ENCODE measurements at regions not wholly inside any gene's neighbourhood (a gene's known extent, or its start where the extent isn't known, plus 50 kb on each side); places are given as distances from the start of the nearest gene placed in this dataset.
A peak's percentile ranks its signal among the peaks of the same experiment; 100 is the strongest.

DNA sequence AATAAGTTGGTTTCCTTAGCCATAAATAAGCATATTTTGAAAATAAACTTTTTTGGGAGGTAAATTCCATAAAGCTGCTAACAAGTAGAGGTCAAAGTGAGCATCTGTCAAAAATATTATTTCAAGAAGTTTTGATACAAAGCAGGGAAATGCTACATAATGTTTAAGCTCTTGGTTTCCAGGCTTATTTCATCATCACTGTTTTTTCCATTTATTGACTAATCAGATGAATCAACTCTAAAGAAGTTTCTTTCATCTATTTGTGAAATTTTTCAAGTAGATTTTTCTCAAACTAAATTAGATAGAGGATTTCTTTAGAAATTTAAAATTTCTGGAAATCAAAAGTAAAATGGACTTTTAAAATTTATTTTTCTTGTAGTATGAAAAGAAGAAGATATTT lies 89.5 kb upstream of the TBX18 start:
- H2AK5ac ChIP-seq (ENCODE audit: low read length, severe bottlenecking): no peak overlapping the region
- H2BK5ac ChIP-seq (ENCODE audit: low read depth, low read length, poor library complexity, severe bottlenecking): no peak overlapping the region
- no peak overlapping the region for H2BK12ac ChIP-seq (ENCODE audit: low read length in 2 of 2)
- no peak overlapping the region for H3K18ac ChIP-seq (ENCODE audit: low read depth in 1 of 2, low read length in 2 of 2)
- no peak overlapping the region for H2BK15ac ChIP-seq (ENCODE audit: low read depth, poor library complexity, severe bottlenecking)
- H3K14ac ChIP-seq (ENCODE audit: low read length in 2 of 2): no peak overlapping the region
- H3K4me2 ChIP-seq (ENCODE audit: low read length, poor library complexity, severe bottlenecking): no peak overlapping the region
- H3K9me3 ChIP-seq (ENCODE audit: control insufficient read depth, low read length): no peaks in the 10 kb centered on the region
- no peaks in the 10 kb centered on the region for H3K79me1 ChIP-seq (replicated peaks; ENCODE audit: low read length, poor library complexity, severe bottlenecking)
- no peak overlapping the region for H3K9ac ChIP-seq (ENCODE audit: low read length)
- H2BK120ac ChIP-seq (ENCODE audit: low read depth, low read length): no peak overlapping the region
- peaks cover 0 to 6% of the 10 kb centered on the region in 2 experiments for H3K27me3 ChIP-seq (ENCODE audit: control insufficient read depth in 1 of 2, insufficient read depth in 1 of 2, low read length in 2 of 2)
- H3K36me3 ChIP-seq (ENCODE audit: control insufficient read depth in 1 of 2, insufficient read depth in 2 of 2, low read depth in 1 of 2, low read length in 2 of 2): no peaks in the 10 kb centered on the region
- H3K4ac ChIP-seq (ENCODE audit: low read depth in 1 of 2, low read length in 2 of 2): no peak overlapping the region
- no peak overlapping the region for H2AFZ ChIP-seq (ENCODE audit: low read depth, low read length)
- no peak overlapping the region for H4K91ac ChIP-seq (ENCODE audit: low read length)
- no peak overlapping the region for H4K8ac ChIP-seq (ENCODE audit: low read length)
- no peaks in the 10 kb centered on the region for H3K4me1 ChIP-seq (ENCODE audit: control insufficient read depth, insufficient read depth, low read depth, low read length)
- no peak for DNase-seq
- no peak overlapping the region for H3K4me3 ChIP-seq (ENCODE audit: insufficient read depth in 1 of 2, low read depth in 1 of 2, low read length in 2 of 2)
- no peak overlapping the region for H3K23ac ChIP-seq (ENCODE audit: low read length in 2 of 2)
- no peak overlapping the region for H3K27ac ChIP-seq (ENCODE audit: low read length, poor library complexity, severe bottlenecking)

DNA sequence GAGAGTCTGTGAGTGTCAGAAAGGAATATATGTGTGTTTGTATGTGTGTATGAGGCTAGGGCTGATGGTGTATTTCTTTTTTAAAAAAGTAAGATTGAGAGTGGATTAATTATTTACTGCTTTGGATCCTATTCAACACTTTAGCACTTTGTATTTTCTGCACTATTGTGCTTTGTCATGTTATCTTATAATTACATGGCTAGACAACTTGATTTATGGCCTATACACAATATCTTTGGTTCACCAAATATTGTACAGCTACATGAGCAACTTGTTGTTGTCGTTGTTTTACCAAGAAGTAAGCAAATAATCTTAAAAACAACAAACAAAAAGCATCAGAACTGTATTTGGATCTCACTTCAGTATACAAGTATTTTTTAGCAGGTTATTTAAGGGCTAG lies 84.6 kb upstream of the TBX18 start:
- H3K36me3 ChIP-seq (ENCODE audit: control insufficient read depth in 1 of 2, insufficient read depth in 2 of 2, low read depth in 1 of 2, low read length in 2 of 2): no peaks in the 10 kb centered on the region
- H3K27ac ChIP-seq (ENCODE audit: low read length, poor library complexity, severe bottlenecking): no peak overlapping the region
- H3K18ac ChIP-seq (ENCODE audit: low read depth in 1 of 2, low read length in 2 of 2): no peak overlapping the region
- no CpG with 5 or more reads among the region's 1 CpG for WGBS
- H3K23ac ChIP-seq (ENCODE audit: low read length in 2 of 2): no peak overlapping the region
- no peak overlapping the region for H3K9ac ChIP-seq (ENCODE audit: low read length)
- H3K4ac ChIP-seq (ENCODE audit: low read depth in 1 of 2, low read length in 2 of 2): no peak overlapping the region
- no peak overlapping the region for H3K4me3 ChIP-seq (ENCODE audit: insufficient read depth in 1 of 2, low read depth in 1 of 2, low read length in 2 of 2)
- no peaks in the 10 kb centered on the region for H3K79me1 ChIP-seq (replicated peaks; ENCODE audit: low read length, poor library complexity, severe bottlenecking)
- no peak overlapping the region for H3K14ac ChIP-seq (ENCODE audit: low read length in 2 of 2)
- no peak overlapping the region for H2BK12ac ChIP-seq (ENCODE audit: low read length in 2 of 2)
- H3K4me2 ChIP-seq (ENCODE audit: low read length, poor library complexity, severe bottlenecking): no peak overlapping the region
- H3K27me3 ChIP-seq (ENCODE audit: control insufficient read depth in 1 of 2, insufficient read depth in 1 of 2, low read length in 2 of 2): no peaks in the 10 kb centered on the region
- H3K9me3 ChIP-seq (ENCODE audit: control insufficient read depth, low read length): no peaks in the 10 kb centered on the region
- no peak overlapping the region for H4K8ac ChIP-seq (ENCODE audit: low read length)
- DNase-seq: no peak
- H2BK120ac ChIP-seq (ENCODE audit: low read depth, low read length): no peak overlapping the region
- H2AFZ ChIP-seq (ENCODE audit: low read depth, low read length): no peak overlapping the region
- no peak overlapping the region for H2BK5ac ChIP-seq (ENCODE audit: low read depth, low read length, poor library complexity, severe bottlenecking)
- no peaks in the 10 kb centered on the region for H3K4me1 ChIP-seq (ENCODE audit: control insufficient read depth, insufficient read depth, low read depth, low read length)
- H4K91ac ChIP-seq (ENCODE audit: low read length): no peak overlapping the region
- no peak overlapping the region for H2BK15ac ChIP-seq (ENCODE audit: low read depth, poor library complexity, severe bottlenecking)
- H2AK5ac ChIP-seq (ENCODE audit: low read length, severe bottlenecking): no peak overlapping the region

DNA sequence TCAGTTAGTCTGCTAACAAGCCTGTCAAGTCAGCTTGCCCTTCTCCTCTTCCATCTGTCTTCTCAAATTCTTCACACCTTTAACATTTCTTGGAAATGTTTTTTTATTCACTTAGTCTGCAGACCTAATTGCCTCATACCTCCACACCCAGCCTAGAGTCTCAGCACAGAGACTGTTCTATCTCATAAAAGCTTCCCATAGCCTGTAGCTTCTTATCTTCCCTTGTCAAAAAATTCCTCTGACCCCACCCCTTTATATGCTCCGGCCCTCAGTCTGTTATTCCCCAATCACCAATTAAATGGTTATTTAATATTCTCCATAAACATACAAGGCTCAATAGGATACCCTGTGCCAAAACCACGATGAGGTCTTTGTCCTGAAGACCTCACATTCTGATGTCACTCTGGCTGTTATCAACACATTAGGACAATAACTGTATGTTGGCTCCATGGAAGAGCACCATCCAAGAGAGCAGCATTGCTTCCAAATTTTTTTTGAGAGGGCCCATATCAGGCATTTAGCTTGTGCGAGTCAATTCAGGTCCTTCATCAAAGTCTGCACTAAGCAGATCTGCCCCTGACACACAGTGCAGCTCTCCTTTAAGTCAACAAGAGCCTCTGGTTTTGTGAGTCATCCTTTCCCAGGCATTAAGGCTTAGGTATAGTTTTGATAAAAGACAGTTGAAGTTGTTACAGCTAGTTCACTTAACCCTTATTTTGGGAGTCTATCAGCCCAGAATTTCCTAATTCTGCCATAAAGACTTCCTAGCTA lies 83.2 kb upstream of the TBX18 start:
- Histone ChIP-seq H3K27ac (ENCODE audit: low read length, poor library complexity, severe bottlenecking) (no peak overlapping the region), H3K18ac (ENCODE audit: low read depth in 1 of 2, low read length in 2 of 2) (no peak overlapping the region), H3K4me3 (ENCODE audit: insufficient read depth in 1 of 2, low read depth in 1 of 2, low read length in 2 of 2) (no peak overlapping the region), H4K91ac (ENCODE audit: low read length) (no peak overlapping the region), H3K9ac (ENCODE audit: low read length) (no peak overlapping the region), H2BK15ac (ENCODE audit: low read depth, poor library complexity, severe bottlenecking) (no peak overlapping the region), H2BK120ac (ENCODE audit: low read depth, low read length) (no peak overlapping the region), H3K4me2 (ENCODE audit: low read length, poor library complexity, severe bottlenecking) (no peak overlapping the region), H3K9me3 (ENCODE audit: control insufficient read depth, low read length) (no peaks in the 10 kb centered on the region), H2AK5ac (ENCODE audit: low read length, severe bottlenecking) (no peak overlapping the region), H2AFZ (ENCODE audit: low read depth, low read length) (no peak overlapping the region), H2BK12ac (ENCODE audit: low read length in 2 of 2) (no peak overlapping the region), H3K23ac (ENCODE audit: low read length in 2 of 2) (no peak overlapping the region), H3K4me1 (ENCODE audit: control insufficient read depth, insufficient read depth, low read depth, low read length) (no peaks in the 10 kb centered on the region), H3K27me3 (ENCODE audit: control insufficient read depth in 1 of 2, insufficient read depth in 1 of 2, low read length in 2 of 2) (no peaks in the 10 kb centered on the region), H4K8ac (ENCODE audit: low read length) (no peak overlapping the region), H3K79me1 (replicated peaks; ENCODE audit: low read length, poor library complexity, severe bottlenecking) (no peaks in the 10 kb centered on the region), H3K36me3 (ENCODE audit: control insufficient read depth in 1 of 2, insufficient read depth in 2 of 2, low read depth in 1 of 2, low read length in 2 of 2) (no peaks in the 10 kb centered on the region), H3K14ac (ENCODE audit: low read length in 2 of 2) (no peak overlapping the region), H2BK5ac (ENCODE audit: low read depth, low read length, poor library complexity, severe bottlenecking) (no peak overlapping the region), H3K4ac (ENCODE audit: low read depth in 1 of 2, low read length in 2 of 2) (no peak overlapping the region)
- DNase-seq: peak; percentile 14
- WGBS: 63% methylated on average over 3 of the region's 3 CpGs

DNA sequence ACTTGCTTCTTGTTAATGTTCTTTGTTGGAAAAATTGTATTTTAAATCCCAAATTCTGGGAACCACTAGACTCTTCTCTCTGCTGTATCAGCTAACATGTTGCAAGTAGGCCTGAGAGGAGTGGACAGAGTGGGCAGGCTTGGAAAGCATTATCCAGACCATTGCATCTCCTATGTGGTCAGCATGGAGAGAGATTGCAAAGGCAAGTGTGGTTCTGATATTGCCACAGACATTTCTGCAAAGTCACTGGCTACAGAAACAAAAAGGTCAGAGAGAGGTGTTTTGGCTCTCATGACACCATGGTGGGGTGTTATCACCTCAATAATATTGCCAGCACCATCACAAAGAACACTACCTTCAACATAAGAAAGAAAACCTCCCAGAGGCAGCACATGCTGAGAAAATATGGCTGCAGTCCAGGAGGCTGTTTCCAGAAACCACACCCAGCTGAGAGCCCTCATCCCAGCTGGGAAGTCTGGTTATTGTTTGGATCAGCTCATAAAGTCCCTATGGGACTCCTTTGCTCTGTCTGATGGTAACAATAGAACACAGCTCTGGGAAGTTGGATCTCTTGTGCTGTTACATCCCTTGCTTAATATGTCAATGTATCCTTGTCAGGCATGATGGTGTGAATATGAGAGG lies 78.2 kb upstream of the TBX18 start:
- H3K4me3 ChIP-seq (ENCODE audit: insufficient read depth in 1 of 2, low read depth in 1 of 2, low read length in 2 of 2): no peak overlapping the region
- no peak overlapping the region for H3K9ac ChIP-seq (ENCODE audit: low read length)
- no peak overlapping the region for H3K18ac ChIP-seq (ENCODE audit: low read depth in 1 of 2, low read length in 2 of 2)
- H3K79me1 ChIP-seq (replicated peaks; ENCODE audit: low read length, poor library complexity, severe bottlenecking): no peaks in the 10 kb centered on the region
- no peak overlapping the region for H3K27ac ChIP-seq (ENCODE audit: low read length, poor library complexity, severe bottlenecking)
- no peak overlapping the region for H2AK5ac ChIP-seq (ENCODE audit: low read length, severe bottlenecking)
- no peak overlapping the region for H2AFZ ChIP-seq (ENCODE audit: low read depth, low read length)
- H3K4me1 ChIP-seq (ENCODE audit: control insufficient read depth, insufficient read depth, low read depth, low read length): no peaks in the 10 kb centered on the region
- H3K4me2 ChIP-seq (ENCODE audit: low read length, poor library complexity, severe bottlenecking): no peak overlapping the region
- H3K23ac ChIP-seq (ENCODE audit: low read length in 2 of 2): no peak overlapping the region
- no peak overlapping the region for H3K4ac ChIP-seq (ENCODE audit: low read depth in 1 of 2, low read length in 2 of 2)
- H2BK12ac ChIP-seq (ENCODE audit: low read length in 2 of 2): no peak overlapping the region
- no peak overlapping the region for H2BK15ac ChIP-seq (ENCODE audit: low read depth, poor library complexity, severe bottlenecking)
- no peak for DNase-seq
- no peaks in the 10 kb centered on the region for H3K27me3 ChIP-seq (ENCODE audit: control insufficient read depth in 1 of 2, insufficient read depth in 1 of 2, low read length in 2 of 2)
- no peak overlapping the region for H4K91ac ChIP-seq (ENCODE audit: low read length)
- no peaks in the 10 kb centered on the region for H3K9me3 ChIP-seq (ENCODE audit: control insufficient read depth, low read length)
- H2BK5ac ChIP-seq (ENCODE audit: low read depth, low read length, poor library complexity, severe bottlenecking): no peak overlapping the region
- no peak overlapping the region for H3K14ac ChIP-seq (ENCODE audit: low read length in 2 of 2)
- H2BK120ac ChIP-seq (ENCODE audit: low read depth, low read length): no peak overlapping the region
- H3K36me3 ChIP-seq (ENCODE audit: control insufficient read depth in 1 of 2, insufficient read depth in 2 of 2, low read depth in 1 of 2, low read length in 2 of 2): no peaks in the 10 kb centered on the region
- no peak overlapping the region for H4K8ac ChIP-seq (ENCODE audit: low read length)

Measured in mesenchymal stem cell (in vitro differentiated cells and primary cell).